ENCODE measurements at regions not wholly inside any gene's neighbourhood (a gene's known extent, or its start where the extent isn't known, plus 50 kb on each side); places are given as distances from the start of the nearest gene placed in this dataset.

- no peak overlapping the region for H3K27ac ChIP-seq
- H3K9me3 ChIP-seq = no peaks in the 10 kb centered on the region
- no peaks in the 10 kb centered on the region for H3K27me3 ChIP-seq
- ATAC-seq (peak; percentile 42), DNase-seq (no peak)
- no peaks in the 10 kb centered on the region for H3K36me3 ChIP-seq
- no peak for TF ChIP-seq CTCF (IDR thresholded peaks at IDR 0.05)
- peaks cover 18% of the 10 kb centered on the region for H3K4me1 ChIP-seq
- intact Hi-C loops (cut with DNase I) = no loop called here
- H3K4me3 ChIP-seq = no peak overlapping the region
These were observed 118.1 kb upstream of the FRY start for GRCh38 chr13:31913459-31913858.

GRCh38 chr13:31914843-31915242 lies 116.7 kb upstream of the FRY start:
- DNase-seq = no peak
- no peaks in the 10 kb centered on the region for H3K36me3 ChIP-seq
- TF ChIP-seq CTCF (IDR thresholded peaks at IDR 0.05) = no peak
- intact Hi-C loops (cut with DNase I) = no loop called here
- H3K4me3 ChIP-seq = no peak overlapping the region
- no peak overlapping the region for H3K27ac ChIP-seq
- H3K9me3 ChIP-seq = no peaks in the 10 kb centered on the region
- no peak for ATAC-seq
- H3K4me1 ChIP-seq = peaks cover 8% of the 10 kb centered on the region
- H3K27me3 ChIP-seq = no peaks in the 10 kb centered on the region

GRCh38 chr13:31918707-31919106 lies 112.9 kb upstream of the FRY start:
- Histone ChIP-seq H3K27ac (no peak overlapping the region), H3K9me3 (no peaks in the 10 kb centered on the region), H3K4me1 (no peaks in the 10 kb centered on the region), H3K27me3 (no peaks in the 10 kb centered on the region), H3K4me3 (no peak overlapping the region), H3K36me3 (no peaks in the 10 kb centered on the region)
- no peak for TF ChIP-seq CTCF (IDR thresholded peaks at IDR 0.05)
- DNase-seq (no peak), ATAC-seq (no peak)
- intact Hi-C loops (cut with DNase I) = no loop called here

- H3K36me3 ChIP-seq = no peaks in the 10 kb centered on the region
- DNase-seq = no peak
- no peaks in the 10 kb centered on the region for H3K9me3 ChIP-seq
- no peak overlapping the region for H3K27ac ChIP-seq
- TF ChIP-seq CTCF (IDR thresholded peaks at IDR 0.05) = no peak
- H3K4me1 ChIP-seq = no peaks in the 10 kb centered on the region
- no peaks in the 10 kb centered on the region for H3K27me3 ChIP-seq
- intact Hi-C loops (cut with DNase I) = no loop called here
- no peak overlapping the region for H3K4me3 ChIP-seq
- no peak for ATAC-seq
These were observed 112.3 kb upstream of the FRY start for GRCh38 chr13:31919241-31919640.

- no peaks in the 10 kb centered on the region for H3K9me3 ChIP-seq
- no peak overlapping the region for H3K4me3 ChIP-seq
- no peaks in the 10 kb centered on the region for H3K4me1 ChIP-seq
- no peak overlapping the region for H3K27ac ChIP-seq
- no peaks in the 10 kb centered on the region for H3K36me3 ChIP-seq
- no peaks in the 10 kb centered on the region for H3K27me3 ChIP-seq
- no peak for TF ChIP-seq CTCF (IDR thresholded peaks at IDR 0.05)
- ATAC-seq (peak; percentile 27), DNase-seq (no peak)
- intact Hi-C loops (cut with DNase I) = no loop called here
These were observed 111.4 kb upstream of the FRY start for GRCh38 chr13:31919971-31920726.

- Histone ChIP-seq H3K27ac (no peak overlapping the region), H3K27me3 (no peaks in the 10 kb centered on the region), H3K36me3 (no peaks in the 10 kb centered on the region), H3K4me3 (no peak overlapping the region), H3K9me3 (no peaks in the 10 kb centered on the region), H3K4me1 (no peaks in the 10 kb centered on the region)
- TF ChIP-seq CTCF (IDR thresholded peaks at IDR 0.05) = no peak
- ATAC-seq (no peak), DNase-seq (no peak)
- intact Hi-C loops (cut with DNase I) = no loop called here
These were observed 110.9 kb upstream of the FRY start for GRCh38 chr13:31920727-31921100.

Data from upper lobe of right lung (tissue), 1 donor.